ENCODE measurements at regions not wholly inside any gene's neighbourhood (a gene's known extent, or its start where the extent isn't known, plus 50 kb on each side); places are given as distances from the start of the nearest gene placed in this dataset.
"Not testable (repeated sequence)": the region's sequence is repeated elsewhere in the genome, so short reads cannot be mapped to it uniquely, and the experiment has no call there.

GRCh38 chr12:19746471-19746870, 307.2 kb downstream of the AEBP2 start:
- Mint-ChIP-seq H3K9me3 (peaks cover 0 to 8% (median 4%) of the 10 kb centered on the region in 3 donors), H3K36me3 (no peaks in the 10 kb centered on the region), H3K4me1 (no peaks in the 10 kb centered on the region), H3K27ac (no peak overlapping the region), H3K27me3 (no peaks in the 10 kb centered on the region), H3K4me3 (no peak overlapping the region)

GRCh38 chr12:19749906-19750574, 310.7 kb downstream of the AEBP2 start:
- Mint-ChIP-seq H3K36me3 (no peaks in the 10 kb centered on the region), H3K9me3 (peaks cover 7 to 22% (median 10%) of the 10 kb centered on the region in 3 donors), H3K4me1 (no peaks in the 10 kb centered on the region), H3K4me3 (no peak overlapping the region), H3K27me3 (no peaks in the 10 kb centered on the region), H3K27ac (no peak overlapping the region)

- no peak overlapping the region for H3K27ac Mint-ChIP-seq
- H3K4me1 Mint-ChIP-seq, result no peaks in the 10 kb centered on the region
- H3K9me3 Mint-ChIP-seq, result peaks cover 7 to 22% (median 10%) of the 10 kb centered on the region in 3 donors
- H3K36me3 Mint-ChIP-seq, result no peaks in the 10 kb centered on the region
- H3K27me3 Mint-ChIP-seq, result no peaks in the 10 kb centered on the region
- H3K4me3 Mint-ChIP-seq, result no peak overlapping the region
These were observed 311.8 kb downstream of the AEBP2 start for GRCh38 chr12:19751078-19751477.

- H3K4me3 Mint-ChIP-seq, result no peak overlapping the region
- no peaks in the 10 kb centered on the region for H3K27me3 Mint-ChIP-seq
- H3K36me3 Mint-ChIP-seq, result no peaks in the 10 kb centered on the region
- no peaks in the 10 kb centered on the region for H3K4me1 Mint-ChIP-seq
- H3K27ac Mint-ChIP-seq, result no peak overlapping the region
- peaks cover 4 to 22% (median 10%) of the 10 kb centered on the region in 3 donors for H3K9me3 Mint-ChIP-seq
These were observed 313.4 kb downstream of the AEBP2 start for GRCh38 chr12:19752712-19753111.

GRCh38 chr12:19755136-19755535, 315.8 kb downstream of the AEBP2 start:
- H3K4me1 Mint-ChIP-seq, result no peaks in the 10 kb centered on the region
- H3K27me3 Mint-ChIP-seq, result no peaks in the 10 kb centered on the region
- H3K9me3 Mint-ChIP-seq, result peaks cover 6 to 22% (median 8%) of the 10 kb centered on the region in 3 donors
- H3K4me3 Mint-ChIP-seq, result no peak overlapping the region
- no peaks in the 10 kb centered on the region for H3K36me3 Mint-ChIP-seq
- no peak overlapping the region for H3K27ac Mint-ChIP-seq

- Mint-ChIP-seq H3K4me3 (no peak overlapping the region), H3K36me3 (no peaks in the 10 kb centered on the region), H3K9me3 (peaks cover 6 to 19% (median 9%) of the 10 kb centered on the region in 3 donors), H3K27ac (no peak overlapping the region), H3K27me3 (no peaks in the 10 kb centered on the region), H3K4me1 (no peaks in the 10 kb centered on the region)
These were observed 318.1 kb downstream of the AEBP2 start for GRCh38 chr12:19757317-19757877.

- H3K27me3 Mint-ChIP-seq, result no peaks in the 10 kb centered on the region
- H3K4me3 Mint-ChIP-seq, result no peak overlapping the region
- H3K9me3 Mint-ChIP-seq, result peaks cover 0 to 7% (median under 1%) of the 10 kb centered on the region in 3 donors
- no peaks in the 10 kb centered on the region for H3K4me1 Mint-ChIP-seq
- no peaks in the 10 kb centered on the region for H3K36me3 Mint-ChIP-seq
- H3K27ac Mint-ChIP-seq, result no peak overlapping the region
These were observed 319.9 kb downstream of the AEBP2 start for GRCh38 chr12:19759227-19759626.

GRCh38 chr12:19760611-19761010, 321.3 kb downstream of the AEBP2 start:
- Mint-ChIP-seq H3K36me3 (no peaks in the 10 kb centered on the region), H3K4me1 (no peaks in the 10 kb centered on the region), H3K9me3 (peaks cover 0 to 11% (median 0%) of the 10 kb centered on the region in 3 donors), H3K4me3 (no peak overlapping the region), H3K27ac (no peak overlapping the region), H3K27me3 (no peaks in the 10 kb centered on the region)

GRCh38 chr12:19761463-19761862, 322.2 kb downstream of the AEBP2 start:
- Mint-ChIP-seq H3K4me3 (no peak overlapping the region), H3K36me3 (no peaks in the 10 kb centered on the region), H3K27ac (no peak overlapping the region), H3K4me1 (no peaks in the 10 kb centered on the region), H3K9me3 (peaks cover 0 to 14% (median 0%) of the 10 kb centered on the region in 3 donors), H3K27me3 (no peaks in the 10 kb centered on the region)

GRCh38 chr12:19763488-19763887, 324.2 kb downstream of the AEBP2 start:
- H3K36me3 Mint-ChIP-seq, result no peaks in the 10 kb centered on the region
- no peak overlapping the region for H3K27ac Mint-ChIP-seq
- no peak overlapping the region for H3K4me3 Mint-ChIP-seq
- no peaks in the 10 kb centered on the region for H3K27me3 Mint-ChIP-seq
- no peaks in the 10 kb centered on the region for H3K4me1 Mint-ChIP-seq
- H3K9me3 Mint-ChIP-seq, result peaks cover 4 to 15% (median 5%) of the 10 kb centered on the region in 3 donors

GRCh38 chr12:19764408-19764807, 325.1 kb downstream of the AEBP2 start:
- Mint-ChIP-seq H3K36me3 (no peaks in the 10 kb centered on the region), H3K27ac (no peak overlapping the region), H3K4me1 (no peaks in the 10 kb centered on the region), H3K27me3 (no peaks in the 10 kb centered on the region), H3K9me3 (peaks cover 4 to 14% (median 5%) of the 10 kb centered on the region in 3 donors), H3K4me3 (no peak overlapping the region)

GRCh38 chr12:19771858-19772257, 332.6 kb downstream of the AEBP2 start:
- Mint-ChIP-seq H3K27me3 (no peaks in the 10 kb centered on the region), H3K27ac (no peak overlapping the region), H3K4me3 (no peak overlapping the region), H3K9me3 (peaks cover 8 to 19% (median 18%) of the 10 kb centered on the region in 3 donors), H3K4me1 (no peaks in the 10 kb centered on the region), H3K36me3 (no peaks in the 10 kb centered on the region)

GRCh38 chr12:19772776-19773175, 333.5 kb downstream of the AEBP2 start:
- Mint-ChIP-seq H3K27me3 (no peaks in the 10 kb centered on the region), H3K36me3 (no peaks in the 10 kb centered on the region), H3K9me3 (peaks cover 9 to 17% (median 15%) of the 10 kb centered on the region in 3 donors), H3K27ac (no peak overlapping the region), H3K4me3 (no peak overlapping the region), H3K4me1 (no peaks in the 10 kb centered on the region)

- peaks cover 10 to 15% (median 15%) of the 10 kb centered on the region in 3 donors for H3K9me3 Mint-ChIP-seq
- no peaks in the 10 kb centered on the region for H3K4me1 Mint-ChIP-seq
- H3K27me3 Mint-ChIP-seq, result no peaks in the 10 kb centered on the region
- H3K36me3 Mint-ChIP-seq, result no peaks in the 10 kb centered on the region
- H3K4me3 Mint-ChIP-seq, result no peak overlapping the region
- no peak overlapping the region for H3K27ac Mint-ChIP-seq
These were observed 335.9 kb downstream of the AEBP2 start for GRCh38 chr12:19775241-19775640.

GRCh38 chr12:19775976-19776375, 336.7 kb downstream of the AEBP2 start:
- not testable (repeated sequence) for H3K4me3 Mint-ChIP-seq, H3K27me3 Mint-ChIP-seq, H3K4me1 Mint-ChIP-seq, H3K36me3 Mint-ChIP-seq, H3K27ac Mint-ChIP-seq
- H3K9me3 Mint-ChIP-seq, result peaks cover 10 to 15% (median 15%) of the 10 kb centered on the region in 3 donors

- H3K4me3 Mint-ChIP-seq, result no peak overlapping the region
- H3K27me3 Mint-ChIP-seq, result no peaks in the 10 kb centered on the region
- H3K27ac Mint-ChIP-seq, result no peak overlapping the region
- H3K4me1 Mint-ChIP-seq, result no peaks in the 10 kb centered on the region
- no peaks in the 10 kb centered on the region for H3K36me3 Mint-ChIP-seq
- peaks cover 9 to 19% (median 18%) of the 10 kb centered on the region in 3 donors for H3K9me3 Mint-ChIP-seq
These were observed 338.9 kb downstream of the AEBP2 start for GRCh38 chr12:19778172-19778571.
